Thyroid gland (tissue), 4 donors: ENCODE measurements at regions not wholly inside any gene's neighbourhood (a gene's known extent, or its start where the extent isn't known, plus 50 kb on each side); places are given as distances from the start of the nearest gene placed in this dataset.

Experiments
- DNase-seq, 2 donors: peaks; one replicate each; pipeline ENCODE4 v3.0.0-alpha.2; 2019
- H3K27ac ChIP-seq, 3 donors: fragments of 200-600 bp; sonication (generic); 1 replicate in 2 of 3; 2 replicates in 1 of 3; pipeline ENCODE4 v1.5.1; 2016 to 2019; ENCODE audit warnings: mild to moderate bottlenecking in 1 of 3, moderate library complexity in 1 of 3
- H3K27me3 ChIP-seq: fragments of 200-600 bp; sonication (generic); one replicate; pipeline ENCODE4 v1.5.1; 2019
- H3K36me3 ChIP-seq, 2 donors: fragments of 200-600 bp; sonication (generic); one replicate each; pipeline ENCODE4 v1.5.1; 2016 to 2019
- H3K4me1 ChIP-seq, 2 donors: fragments of 200-600 bp; sonication (generic); one replicate each; pipeline ENCODE4 v1.5.1; 2017 to 2019
- H3K4me3 ChIP-seq, 3 donors: fragments of 200-600 bp; sonication (generic); replicated peaks in 1 of 3; 1 replicate in 2 of 3; 2 replicates in 1 of 3; pipeline ENCODE4 v1.5.1; 2016; ENCODE audit warnings: mild to moderate bottlenecking in 1 of 3
- H3K9me3 ChIP-seq: fragments of 200-600 bp; sonication (generic); one replicate; pipeline ENCODE4 v1.5.1; 2017
- CTCF ChIP-seq, 6 experiments: fragments of 200-600 bp in 3 of 6; fragments of 450-650 bp in 3 of 6; sonication (generic) in 3 of 6; IDR thresholded peaks; one replicate each; pipeline ENCODE4 v1.5.1; 2016 to 2019; ENCODE audit warnings: antibody characterized with exemption in 6 of 6, mild to moderate bottlenecking in 2 of 6, inconsistent platforms in 1 of 6, moderate library complexity in 1 of 6
- POLR2A ChIP-seq, 2 donors: fragments of 450-650 bp; IDR thresholded peaks; one replicate each; pipeline ENCODE4 v1.6.1; 2017; ENCODE audit warnings: antibody characterized with exemption in 2 of 2, mild to moderate bottlenecking in 2 of 2, moderate library complexity in 1 of 2
- WGBS, 2 donors: methylation state at CpG; one replicate each; pipeline ENCODE4 v1.1.5; 2017; 5-methylcytosine and 5-hydroxymethylcytosine counted together
- intact Hi-C: fragments of 100-400 bp; cut with DNase I; formaldehyde crosslinking; loops from one replicate; pipeline ENCODE4 v1.15.1; 2023

- Histone ChIP-seq H3K36me3 (no peaks in the 10 kb centered on the region), H3K27ac (no peak overlapping the region), H3K9me3 (no peaks in the 10 kb centered on the region), H3K4me3 (no peak overlapping the region), H3K4me1 (no peaks in the 10 kb centered on the region), H3K27me3 (no peaks in the 10 kb centered on the region)
- no peak for DNase-seq
- intact Hi-C loops = no loop called here
- TF ChIP-seq POLR2A (IDR thresholded peaks at IDR 0.05) (no peak), CTCF (IDR thresholded peaks at IDR 0.05) (no peak)
- 54 to 74% methylated on average over 1 of the region's 1 CpG for WGBS, 2 donors
These were observed 706.6 kb downstream of the EFNA5 start for GRCh38 chr5:106964132-106964531.

- 90% methylated on average over 1 of the region's 1 CpG for WGBS, 2 donors
- no peaks in the 10 kb centered on the region for H3K27me3 ChIP-seq
- no peaks in the 10 kb centered on the region for H3K9me3 ChIP-seq
- no peak for TF ChIP-seq CTCF (IDR thresholded peaks at IDR 0.05)
- TF ChIP-seq POLR2A (IDR thresholded peaks at IDR 0.05) = no peak
- intact Hi-C loops = no loop called here
- H3K36me3 ChIP-seq = no peaks in the 10 kb centered on the region
- no peak overlapping the region for H3K4me3 ChIP-seq
- no peak for DNase-seq
- H3K4me1 ChIP-seq = no peaks in the 10 kb centered on the region
- no peak overlapping the region for H3K27ac ChIP-seq
These were observed 707.1 kb downstream of the EFNA5 start for GRCh38 chr5:106963630-106964029.

GRCh38 chr5:106962464-106963230, 708.1 kb downstream of the EFNA5 start:
- H3K27ac ChIP-seq = no peak overlapping the region
- intact Hi-C loops = no loop called here
- TF ChIP-seq POLR2A (IDR thresholded peaks at IDR 0.05) = no peak
- no peak for TF ChIP-seq CTCF (IDR thresholded peaks at IDR 0.05)
- DNase-seq = no peak
- no peaks in the 10 kb centered on the region for H3K36me3 ChIP-seq
- WGBS, 2 donors = 83 to 86% methylated on average over 7 of the region's 7 CpGs
- H3K9me3 ChIP-seq = no peaks in the 10 kb centered on the region
- H3K27me3 ChIP-seq = no peaks in the 10 kb centered on the region
- no peaks in the 10 kb centered on the region for H3K4me1 ChIP-seq
- H3K4me3 ChIP-seq = no peak overlapping the region

DNA sequence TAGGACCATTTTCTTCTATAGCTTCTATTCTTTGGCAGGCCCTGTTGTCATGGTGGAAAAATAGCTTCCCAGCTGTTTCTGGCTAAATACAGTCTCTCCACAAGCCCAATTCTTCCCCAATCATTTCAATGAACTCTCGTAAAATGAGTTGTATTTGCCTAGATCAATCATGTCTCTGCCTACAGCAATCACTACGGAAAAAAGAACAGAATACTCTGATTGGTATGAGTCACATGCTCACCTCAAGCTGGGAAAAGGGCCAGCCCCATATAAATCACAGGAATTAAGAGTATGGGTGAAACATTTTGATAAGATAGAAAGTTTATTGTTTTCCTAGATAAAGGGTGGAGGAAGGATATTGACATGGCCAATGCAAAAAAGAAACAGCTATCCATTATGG, 711.4 kb downstream of the EFNA5 start:
- WGBS, 2 donors = 83 to 92% methylated on average over 2 of the region's 2 CpGs
- intact Hi-C loops = no loop called here
- no peak overlapping the region for H3K4me3 ChIP-seq
- H3K4me1 ChIP-seq = no peaks in the 10 kb centered on the region
- no peaks in the 10 kb centered on the region for H3K27me3 ChIP-seq
- DNase-seq = no peak
- H3K27ac ChIP-seq = no peak overlapping the region
- TF ChIP-seq CTCF (IDR thresholded peaks at IDR 0.05) (no peak), POLR2A (IDR thresholded peaks at IDR 0.05) (no peak)
- H3K36me3 ChIP-seq = no peaks in the 10 kb centered on the region
- no peaks in the 10 kb centered on the region for H3K9me3 ChIP-seq

GRCh38 chr5:106957336-106957735, 713.4 kb downstream of the EFNA5 start:
- TF ChIP-seq CTCF (IDR thresholded peaks at IDR 0.05) (no peak), POLR2A (IDR thresholded peaks at IDR 0.05) (no peak)

More at GRCh38 chr5:106957336-106957735, 713.4 kb downstream of the EFNA5 start:
- intact Hi-C loops = no loop called here
- no peaks in the 10 kb centered on the region for H3K4me1 ChIP-seq
- no peak for DNase-seq
- no peaks in the 10 kb centered on the region for H3K36me3 ChIP-seq
- no peak overlapping the region for H3K27ac ChIP-seq
- no peak overlapping the region for H3K4me3 ChIP-seq
- 96 to 98% methylated on average over 3 of the region's 3 CpGs for WGBS, 2 donors
- H3K27me3 ChIP-seq = no peaks in the 10 kb centered on the region
- H3K9me3 ChIP-seq = no peaks in the 10 kb centered on the region
